ENCODE measurements at regions not wholly inside any gene's neighbourhood (a gene's known extent, or its start where the extent isn't known, plus 50 kb on each side); places are given as distances from the start of the nearest gene placed in this dataset.

DNA sequence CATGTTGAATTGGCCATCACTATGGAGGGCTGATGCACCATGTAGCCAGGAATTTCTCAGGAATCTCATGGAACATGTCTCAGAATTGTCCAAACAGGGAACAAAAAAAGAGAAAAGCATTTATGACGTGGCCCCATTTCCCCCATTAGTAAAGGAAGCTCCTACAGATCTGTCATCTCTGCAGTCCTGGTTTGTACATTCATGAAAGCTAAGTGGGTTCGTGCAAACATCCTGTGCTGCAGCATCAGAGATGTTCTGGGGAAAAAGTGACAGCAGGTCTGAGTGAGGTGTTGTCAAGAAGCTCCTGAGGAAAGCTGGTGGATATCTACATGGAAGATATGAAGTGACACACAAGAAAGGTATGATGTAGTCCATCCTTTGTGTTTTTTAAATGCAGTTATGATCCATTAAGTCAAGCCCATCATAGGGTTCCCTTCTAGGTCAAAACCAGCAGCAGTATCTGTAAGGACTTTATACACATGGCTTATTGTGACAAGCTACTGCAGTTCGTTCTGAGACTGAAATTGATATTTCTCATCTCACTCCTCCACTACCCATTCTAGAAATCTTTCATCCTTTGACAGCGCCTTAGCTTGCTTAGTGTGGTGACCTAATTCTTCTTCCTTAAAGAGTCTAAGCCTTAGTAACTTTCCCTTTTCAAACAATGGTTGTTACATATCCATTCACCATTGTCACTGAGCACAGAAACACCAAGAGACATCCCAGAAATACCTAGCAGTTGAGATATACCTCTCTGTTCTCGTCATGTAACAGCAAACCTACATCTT, 200.0 kb upstream of the TCF21 start:
- TF ChIP-seq, protein P1, sequence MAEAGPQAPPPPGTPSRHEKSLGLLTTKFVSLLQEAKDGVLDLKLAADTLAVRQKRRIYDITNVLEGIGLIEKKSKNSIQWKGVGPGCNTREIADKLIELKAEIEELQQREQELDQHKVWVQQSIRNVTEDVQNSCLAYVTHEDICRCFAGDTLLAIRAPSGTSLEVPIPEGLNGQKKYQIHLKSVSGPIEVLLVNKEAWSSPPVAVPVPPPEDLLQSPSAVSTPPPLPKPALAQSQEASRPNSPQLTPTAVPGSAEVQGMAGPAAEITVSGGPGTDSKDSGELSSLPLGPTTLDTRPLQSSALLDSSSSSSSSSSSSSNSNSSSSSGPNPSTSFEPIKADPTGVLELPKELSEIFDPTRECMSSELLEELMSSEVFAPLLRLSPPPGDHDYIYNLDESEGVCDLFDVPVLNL (IDR thresholded peaks at IDR 0.05; ENCODE audit: low read depth, low read length): no peak
- no peak for TF ChIP-seq SPI1 (IDR thresholded peaks at IDR 0.05; ENCODE audit: borderline replicate concordance, insufficient read depth, low read depth, low read length)
- no peak for TF ChIP-seq JUND (IDR thresholded peaks at IDR 0.05; ENCODE audit: low read depth, low read length)
- TF ChIP-seq TAF1 (IDR thresholded peaks at IDR 0.05; ENCODE audit: borderline replicate concordance, low read depth, low read length): no peak
- no peak for TF ChIP-seq POLR2A (IDR thresholded peaks at IDR 0.05; ENCODE audit: low read depth, low read length)
- TF ChIP-seq, protein P2, sequence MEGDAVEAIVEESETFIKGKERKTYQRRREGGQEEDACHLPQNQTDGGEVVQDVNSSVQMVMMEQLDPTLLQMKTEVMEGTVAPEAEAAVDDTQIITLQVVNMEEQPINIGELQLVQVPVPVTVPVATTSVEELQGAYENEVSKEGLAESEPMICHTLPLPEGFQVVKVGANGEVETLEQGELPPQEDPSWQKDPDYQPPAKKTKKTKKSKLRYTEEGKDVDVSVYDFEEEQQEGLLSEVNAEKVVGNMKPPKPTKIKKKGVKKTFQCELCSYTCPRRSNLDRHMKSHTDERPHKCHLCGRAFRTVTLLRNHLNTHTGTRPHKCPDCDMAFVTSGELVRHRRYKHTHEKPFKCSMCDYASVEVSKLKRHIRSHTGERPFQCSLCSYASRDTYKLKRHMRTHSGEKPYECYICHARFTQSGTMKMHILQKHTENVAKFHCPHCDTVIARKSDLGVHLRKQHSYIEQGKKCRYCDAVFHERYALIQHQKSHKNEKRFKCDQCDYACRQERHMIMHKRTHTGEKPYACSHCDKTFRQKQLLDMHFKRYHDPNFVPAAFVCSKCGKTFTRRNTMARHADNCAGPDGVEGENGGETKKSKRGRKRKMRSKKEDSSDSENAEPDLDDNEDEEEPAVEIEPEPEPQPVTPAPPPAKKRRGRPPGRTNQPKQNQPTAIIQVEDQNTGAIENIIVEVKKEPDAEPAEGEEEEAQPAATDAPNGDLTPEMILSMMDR (IDR thresholded peaks at IDR 0.05 in 2 of 3, conservative IDR thresholded peaks at IDR 0.05 in 1 of 3; ENCODE audit: control insufficient read depth in 2 of 3, extremely low read depth in 1 of 3, insufficient read depth in 1 of 3, low read depth in 3 of 3, low read length in 3 of 3): no peak
- no peak for TF ChIP-seq YY1 (IDR thresholded peaks at IDR 0.05; ENCODE audit: low read depth, low read length)
